NCI-H748 (cell line): ENCODE measurements at regions not wholly inside any gene's neighbourhood (a gene's known extent, or its start where the extent isn't known, plus 50 kb on each side); places are given as distances from the start of the nearest gene placed in this dataset.
A peak's percentile ranks its signal among the peaks of the same experiment; 100 is the strongest.
"Not testable (repeated sequence)": the region's sequence is repeated elsewhere in the genome, so short reads cannot be mapped to it uniquely, and the experiment has no call there.

ENCODE experiments used
- DNase-seq: peaks from one replicate; lab custom pipeline; 2025; ENCODE audit not compliant: unreplicated experiment; lab: John Stamatoyannopoulos, UW

GRCh38 chr4:10281996-10282395 is 165.4 kb upstream of the WDR1 start:
- DNase-seq: no peak

- no peak for DNase-seq
Observed at GRCh38 chr4:10279261-10279660, 162.7 kb upstream of the WDR1 start.

DNA sequence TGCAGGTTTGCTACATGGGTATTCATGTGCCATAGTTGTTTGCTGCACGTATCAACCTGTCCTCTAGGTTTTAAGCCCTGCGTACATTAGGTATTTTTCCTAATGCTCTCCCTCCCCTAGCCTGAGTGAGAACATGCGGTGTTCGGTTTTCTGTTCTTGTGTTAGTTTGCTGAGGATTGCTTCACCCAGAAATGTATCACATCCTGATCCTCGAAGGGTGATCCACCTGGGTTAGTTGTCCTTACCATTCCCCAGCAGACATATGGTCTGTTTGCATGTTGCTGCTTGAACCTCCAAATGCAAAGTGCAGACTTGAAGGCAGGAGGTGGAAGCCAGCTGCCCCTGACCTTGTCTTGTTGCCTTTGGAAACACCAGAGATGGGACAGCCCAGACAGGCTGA is 161.5 kb upstream of the WDR1 start:
- no peak for DNase-seq

DNA sequence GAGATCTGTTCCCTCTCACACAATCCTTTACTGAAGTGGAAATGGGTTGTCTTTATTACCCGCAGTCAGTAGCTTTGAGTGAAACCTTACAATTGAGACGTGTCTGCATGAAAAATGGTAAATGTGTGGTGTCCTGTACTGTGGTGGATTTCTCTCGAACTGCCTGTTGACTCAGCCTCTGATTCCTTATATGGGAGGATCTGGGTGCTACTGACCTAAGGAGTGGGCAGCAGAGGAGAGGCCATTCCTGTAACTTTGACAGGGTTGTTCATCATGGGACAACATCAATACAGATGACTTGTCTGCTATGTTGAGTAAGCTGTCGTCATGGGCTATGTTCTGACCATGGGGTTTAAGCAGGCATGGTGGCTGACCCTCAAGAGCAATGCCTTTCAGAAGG is 159.6 kb upstream of the WDR1 start:
- no peak for DNase-seq

- no peak for DNase-seq
Observed at GRCh38 chr4:10275696-10276095, 159.1 kb upstream of the WDR1 start.

DNA sequence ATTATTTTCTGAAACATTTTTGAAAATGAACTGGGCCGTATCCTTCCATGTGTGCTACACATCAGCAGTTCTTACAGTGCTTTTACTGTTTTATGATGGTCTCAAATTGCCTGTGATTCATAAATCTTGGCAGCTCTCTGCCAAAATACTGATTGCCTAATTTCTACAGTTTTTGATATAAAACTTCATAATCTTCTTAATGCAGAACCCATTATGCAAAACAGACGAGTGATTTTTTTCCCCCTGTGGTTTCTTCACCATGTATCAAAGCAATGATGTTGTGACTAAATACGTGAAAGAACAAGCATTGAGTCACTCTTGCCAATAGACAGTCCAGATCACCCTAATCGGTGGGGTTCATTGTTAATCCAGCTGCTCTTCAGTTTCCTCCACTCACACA is 156.4 kb upstream of the WDR1 start:
- no peak for DNase-seq

GRCh38 chr4:10272511-10272910 is 155.9 kb upstream of the WDR1 start:
- no peak for DNase-seq

DNA sequence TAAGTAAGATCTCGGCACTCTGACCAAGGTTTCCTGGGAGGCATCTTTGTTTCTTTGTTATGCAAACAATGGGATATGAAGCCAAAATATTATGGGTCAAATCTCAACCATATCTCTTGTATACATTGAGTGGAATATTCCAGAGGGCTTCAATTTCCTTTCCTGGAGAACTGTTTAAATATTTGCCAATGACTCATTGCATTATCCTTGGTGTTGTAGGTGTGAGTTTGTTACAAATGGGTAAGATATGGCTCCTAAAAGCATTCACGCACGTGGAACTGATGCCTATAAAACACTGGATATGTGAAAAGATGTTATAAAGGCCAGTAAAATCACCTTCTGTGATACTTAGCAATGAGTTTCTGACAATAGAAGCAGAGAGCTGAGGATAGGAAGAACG is 150.5 kb upstream of the WDR1 start:
- peak; percentile 7 for DNase-seq

DNA sequence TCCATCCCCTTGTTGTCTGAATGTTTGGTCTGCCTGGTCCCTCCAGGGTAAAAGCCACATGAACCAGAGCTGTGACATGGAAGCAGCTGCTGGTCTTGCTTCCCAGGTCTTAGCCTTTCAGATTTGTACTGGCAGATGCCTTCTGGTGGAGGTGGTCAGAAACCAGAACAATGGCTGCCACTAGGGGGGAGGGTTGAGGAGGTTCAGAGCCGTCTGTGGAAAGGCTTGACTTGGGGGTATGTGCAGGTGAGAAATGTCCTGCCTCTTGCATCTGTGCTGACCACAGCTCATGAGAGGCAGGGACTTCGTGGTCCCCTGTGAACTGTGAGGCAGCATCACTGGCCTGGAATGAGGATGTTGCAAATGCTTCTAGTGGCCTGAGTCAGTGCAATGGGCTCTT is 144.2 kb upstream of the WDR1 start:
- no peak for DNase-seq

DNA sequence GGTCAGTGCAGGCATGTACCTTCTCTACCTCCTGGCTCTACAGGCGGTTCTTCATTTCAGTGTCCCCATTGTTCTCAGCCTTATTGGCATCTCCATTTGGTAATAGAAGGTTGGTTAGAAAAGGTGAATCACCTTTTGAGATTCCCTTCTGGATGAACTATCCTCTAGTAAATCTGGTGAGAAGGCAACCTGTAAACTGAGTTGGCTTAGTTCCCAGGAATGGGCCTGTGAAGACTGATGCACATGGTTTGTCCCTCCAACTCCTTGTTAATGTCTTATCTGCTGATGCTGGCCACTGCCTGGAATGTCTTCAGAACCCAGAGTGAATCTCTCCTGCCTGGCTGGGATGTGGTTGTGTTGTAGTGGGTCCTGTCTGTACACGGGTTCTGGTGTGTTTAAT is 143.4 kb upstream of the WDR1 start:
- DNase-seq: no peak

DNA sequence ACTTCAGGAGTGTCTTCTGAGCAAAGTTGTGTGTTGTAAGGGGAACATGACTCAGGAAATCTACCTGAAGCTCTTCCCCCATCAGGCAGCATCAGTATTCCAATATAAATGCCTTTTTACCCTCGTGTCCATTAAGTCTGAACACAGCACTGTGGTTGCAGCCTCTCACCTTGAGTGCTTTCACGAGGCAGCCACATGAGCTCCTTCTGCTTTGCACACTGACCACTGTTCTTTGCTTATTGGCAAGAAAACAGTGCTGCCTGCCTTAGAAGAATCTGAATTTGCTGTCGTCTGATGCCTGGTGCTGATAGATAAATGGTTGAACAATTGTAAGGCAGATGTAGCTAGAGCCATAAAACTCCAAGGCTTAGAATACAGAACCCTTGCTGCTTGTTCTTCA is 139.6 kb upstream of the WDR1 start:
- no peak for DNase-seq

- DNase-seq: no peak
Observed at GRCh38 chr4:10253765-10254164, 137.2 kb upstream of the WDR1 start.

- no peak for DNase-seq
Observed at GRCh38 chr4:10245751-10246150, 129.2 kb upstream of the WDR1 start.

GRCh38 chr4:10243856-10244255 is 127.3 kb upstream of the WDR1 start:
- no peak for DNase-seq

DNA sequence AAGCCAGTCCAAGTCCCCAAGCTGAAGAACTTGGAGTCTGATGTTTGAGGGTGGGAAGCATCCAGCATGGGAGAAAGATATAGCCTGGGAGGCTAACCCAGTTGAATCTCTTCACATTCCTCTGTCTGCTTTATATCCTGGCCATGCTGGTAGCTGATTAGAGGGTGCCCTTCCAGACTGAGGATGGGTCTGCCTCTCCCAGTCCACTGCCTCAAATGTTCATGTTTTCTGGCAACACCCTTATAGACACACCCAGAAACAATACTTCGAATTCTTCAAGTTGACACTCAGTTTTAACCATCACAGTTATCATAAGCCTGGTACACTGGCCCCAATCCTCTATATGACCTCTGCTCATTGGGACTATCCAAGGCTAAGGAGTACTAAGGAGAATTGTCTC is 124.1 kb upstream of the WDR1 start:
- no peak for DNase-seq

- no peak for DNase-seq
Observed at GRCh38 chr4:10239982-10240654, 123.5 kb upstream of the WDR1 start.

- DNase-seq: no peak
Observed at GRCh38 chr4:10237131-10237530, 120.5 kb upstream of the WDR1 start.

GRCh38 chr4:10232114-10232513 is 115.5 kb upstream of the WDR1 start:
- DNase-seq: no peak

- DNase-seq: no peak
Observed at GRCh38 chr4:10226756-10227155, 110.2 kb upstream of the WDR1 start.

- no peak for DNase-seq
Observed at GRCh38 chr4:10225096-10225495, 108.5 kb upstream of the WDR1 start.

DNA sequence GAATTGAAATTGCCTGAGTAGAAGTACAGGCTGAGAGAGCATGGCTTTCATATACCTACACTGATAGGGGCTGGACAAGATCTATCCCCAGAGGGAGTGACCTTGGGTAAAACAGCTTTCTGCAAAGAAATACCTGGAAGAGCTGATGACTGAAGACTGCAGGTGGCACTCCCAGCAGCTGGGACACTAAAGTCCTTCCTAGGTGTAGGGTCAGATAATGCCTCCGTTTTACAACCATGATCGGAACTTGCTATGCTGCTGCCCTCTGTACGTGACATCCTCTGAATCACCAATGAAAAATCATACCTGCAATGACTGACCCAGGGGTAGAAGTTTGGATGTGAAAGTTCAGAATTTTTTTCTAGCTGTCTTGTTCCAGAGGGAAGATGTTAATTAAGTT is 107.2 kb upstream of the WDR1 start:
- DNase-seq: no peak

- DNase-seq: not testable (repeated sequence)
Observed at GRCh38 chr4:10213481-10213880, 96.9 kb upstream of the WDR1 start.

DNA sequence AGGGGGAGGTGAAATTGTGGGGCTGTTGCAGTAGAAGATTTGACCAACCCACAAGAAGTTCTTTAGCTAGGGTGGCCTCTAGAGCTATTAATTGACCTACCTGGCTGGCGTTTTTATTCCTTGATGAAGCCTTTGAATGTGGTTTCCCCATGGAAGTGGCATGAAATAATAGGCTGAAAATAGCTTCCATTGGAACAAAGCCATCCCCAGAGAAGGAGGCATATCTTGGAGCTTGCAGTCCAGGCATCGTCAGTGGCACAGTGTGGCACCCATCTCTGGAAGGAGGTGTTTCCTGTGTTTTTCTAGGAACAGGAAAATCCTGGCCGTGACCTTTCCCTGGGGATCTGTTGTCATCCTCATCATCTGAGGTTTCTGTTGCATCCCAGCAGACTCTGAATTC is 96.3 kb upstream of the WDR1 start:
- no peak for DNase-seq

DNA sequence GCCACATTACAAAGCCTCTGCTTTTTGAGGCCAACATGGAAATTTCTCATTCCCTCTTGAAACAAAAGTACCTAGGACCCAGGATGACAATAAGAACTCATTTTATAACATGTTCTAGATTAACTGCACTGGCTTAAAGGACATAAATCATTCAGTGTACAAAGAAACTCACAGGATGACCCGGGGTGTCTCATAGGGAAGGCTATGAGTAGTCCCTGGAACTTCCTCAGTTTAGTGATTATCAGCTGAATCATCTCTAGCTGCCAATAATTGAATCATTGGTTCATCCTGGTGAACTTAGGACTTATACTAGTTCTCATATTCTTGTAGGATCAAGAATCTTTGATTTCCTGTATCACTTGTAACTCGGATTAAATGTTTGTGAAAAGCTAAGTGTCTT is 95.8 kb upstream of the WDR1 start:
- no peak for DNase-seq
